ENCODE measurements at regions not wholly inside any gene's neighbourhood (a gene's known extent, or its start where the extent isn't known, plus 50 kb on each side); places are given as distances from the start of the nearest gene placed in this dataset.

DNA sequence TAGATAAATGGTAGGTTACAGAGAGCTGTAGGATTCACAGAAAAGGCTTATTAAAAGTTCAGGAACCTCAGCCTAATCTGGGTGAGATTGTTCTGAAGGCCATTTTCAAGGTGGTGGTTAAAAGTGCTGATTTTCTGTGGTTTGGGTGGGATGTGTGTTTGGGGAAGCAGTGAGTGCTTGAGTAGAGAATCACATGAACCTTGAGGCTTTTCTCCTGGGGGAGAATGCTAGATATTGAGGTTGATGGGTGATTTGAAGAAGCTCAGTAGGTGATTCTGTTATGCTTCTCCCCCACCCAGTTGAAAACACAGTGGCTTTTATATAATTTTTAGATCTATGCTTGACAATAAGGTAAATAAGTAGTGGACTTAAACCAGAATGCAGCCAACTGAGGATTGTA lies 420.9 kb downstream of the PCNX1 start:
- intact Hi-C loops (cut with DNase I), result no loop called here
- DNase-seq, result no peak
- no peak overlapping the region for H3K4me3 ChIP-seq
- no peaks in the 10 kb centered on the region for H3K9me3 ChIP-seq
- no peaks in the 10 kb centered on the region for H3K36me3 ChIP-seq
- ATAC-seq, result no peak
- no peaks in the 10 kb centered on the region for H3K27me3 ChIP-seq (ENCODE audit: low read depth)
- no peak overlapping the region for H3K27ac ChIP-seq
- H3K4me1 ChIP-seq, result peaks cover 24% of the 10 kb centered on the region
- no peak for TF ChIP-seq CTCF (IDR thresholded peaks at IDR 0.05)

- intact Hi-C loops (cut with DNase I), result no loop called here
- Histone ChIP-seq H3K4me1 (peaks cover 20% of the 10 kb centered on the region), H3K27ac (no peak overlapping the region), H3K4me3 (no peak overlapping the region), H3K9me3 (no peaks in the 10 kb centered on the region), H3K27me3 (ENCODE audit: low read depth) (no peaks in the 10 kb centered on the region), H3K36me3 (no peaks in the 10 kb centered on the region)
- no peak for TF ChIP-seq CTCF (IDR thresholded peaks at IDR 0.05)
- DNase-seq (no peak), ATAC-seq (no peak)
Measured at GRCh38 chr14:71328954-71329353, 421.7 kb downstream of the PCNX1 start.

- DNase-seq, result no peak
- no peak for ATAC-seq
- TF ChIP-seq CTCF (IDR thresholded peaks at IDR 0.05), result no peak
- Histone ChIP-seq H3K4me3 (no peak overlapping the region), H3K9me3 (no peaks in the 10 kb centered on the region), H3K27ac (no peak overlapping the region), H3K27me3 (ENCODE audit: low read depth) (no peaks in the 10 kb centered on the region), H3K36me3 (no peaks in the 10 kb centered on the region), H3K4me1 (no peaks in the 10 kb centered on the region)
- intact Hi-C loops (cut with DNase I), result no loop called here
Measured at GRCh38 chr14:71331403-71331802, 424.1 kb downstream of the PCNX1 start.

DNA sequence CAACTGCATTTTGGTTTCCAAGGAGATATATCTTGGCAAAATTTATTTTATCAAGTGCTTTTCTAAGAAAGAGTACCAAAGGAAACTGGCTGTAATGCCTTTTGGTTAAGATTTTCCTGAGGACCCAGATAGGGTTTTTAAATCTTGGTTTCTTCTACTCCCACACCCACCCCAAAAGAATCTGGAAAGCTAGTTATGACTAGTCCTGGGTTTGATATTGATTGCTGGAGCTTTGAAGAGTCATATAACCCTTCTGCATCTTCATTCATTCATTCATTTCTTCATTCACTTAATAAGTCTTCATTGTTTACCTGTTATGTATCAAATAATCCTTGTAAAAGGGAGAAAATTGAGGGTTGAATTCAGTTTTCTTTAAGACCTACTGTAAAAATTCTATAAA lies 425.2 kb downstream of the PCNX1 start:
- H3K27me3 ChIP-seq (ENCODE audit: low read depth), result no peaks in the 10 kb centered on the region
- no peak overlapping the region for H3K27ac ChIP-seq
- no peak for DNase-seq
- H3K4me3 ChIP-seq, result no peak overlapping the region
- H3K4me1 ChIP-seq, result no peaks in the 10 kb centered on the region
- intact Hi-C loops (cut with DNase I), result no loop called here
- ATAC-seq, result no peak
- no peak for TF ChIP-seq CTCF (IDR thresholded peaks at IDR 0.05)
- H3K9me3 ChIP-seq, result no peaks in the 10 kb centered on the region
- H3K36me3 ChIP-seq, result no peaks in the 10 kb centered on the region

GRCh38 chr14:71333705-71334104 lies 426.4 kb downstream of the PCNX1 start:
- DNase-seq, result no peak
- Histone ChIP-seq H3K27ac (no peak overlapping the region), H3K9me3 (no peaks in the 10 kb centered on the region), H3K4me1 (no peaks in the 10 kb centered on the region), H3K4me3 (no peak overlapping the region), H3K27me3 (ENCODE audit: low read depth) (no peaks in the 10 kb centered on the region), H3K36me3 (no peaks in the 10 kb centered on the region)
- ATAC-seq, result no peak
- intact Hi-C loops (cut with DNase I), result no loop called here
- no peak for TF ChIP-seq CTCF (IDR thresholded peaks at IDR 0.05)
